T-helper 1 cell treated with Interleukin-12 subunit alpha and Interleukin-12 subunit beta and Interleukin-4 antibody, amounts not matched to agents 30 ng/mL and 1 ng/mL, for 36 hours (primary cell): ENCODE measurements at regions not wholly inside any gene's neighbourhood (a gene's known extent, or its start where the extent isn't known, plus 50 kb on each side); places are given as distances from the start of the nearest gene placed in this dataset.

Experiments
- intact Hi-C: fragments of 100-400 bp; cut with micrococcal nuclease; formaldehyde crosslinking; loops from one replicate; pipeline ENCODE4 v1.15.1; 2024

DNA sequence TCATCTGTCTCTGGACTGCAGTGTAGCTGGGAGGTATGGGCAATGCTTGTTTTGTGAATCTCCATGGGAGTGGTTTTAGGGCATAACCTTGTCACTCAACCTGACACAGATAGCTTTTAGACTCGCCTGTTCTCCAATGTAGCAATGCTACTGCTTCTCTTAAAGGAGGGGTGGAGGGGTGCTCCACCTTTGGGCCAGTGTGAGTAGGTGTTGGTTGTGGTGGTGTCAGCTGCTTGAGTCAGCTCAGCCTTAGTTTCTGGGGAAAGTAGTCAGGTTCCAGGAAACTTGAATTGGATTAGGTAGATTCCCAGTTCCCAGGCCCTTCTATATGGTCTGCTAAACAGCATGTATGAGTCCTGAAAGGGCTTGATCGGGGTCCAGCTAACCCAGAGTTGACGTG is 91.1 kb upstream of the PLPPR1 start:
- intact Hi-C loops: no loop called here

DNA sequence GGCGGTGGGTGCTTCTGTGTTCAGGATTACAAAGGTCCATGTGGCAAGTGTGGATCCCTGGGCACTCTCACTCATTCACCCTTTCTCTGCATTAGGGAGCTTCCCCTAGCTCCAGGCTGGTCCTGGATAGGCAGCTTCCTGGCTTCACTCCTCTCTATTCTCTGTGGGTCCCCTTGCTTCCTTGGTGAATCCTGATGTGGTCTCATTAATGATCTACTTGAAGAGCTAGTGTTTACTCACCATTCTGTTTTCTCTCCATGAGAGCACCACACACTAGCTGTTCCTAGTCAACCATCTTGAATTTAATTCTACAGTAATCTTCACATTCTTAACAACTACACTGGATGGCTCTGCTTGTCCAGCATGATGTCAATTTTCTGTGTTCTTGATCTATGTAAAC is 90.0 kb upstream of the PLPPR1 start:
- intact Hi-C loops: no loop called here

DNA sequence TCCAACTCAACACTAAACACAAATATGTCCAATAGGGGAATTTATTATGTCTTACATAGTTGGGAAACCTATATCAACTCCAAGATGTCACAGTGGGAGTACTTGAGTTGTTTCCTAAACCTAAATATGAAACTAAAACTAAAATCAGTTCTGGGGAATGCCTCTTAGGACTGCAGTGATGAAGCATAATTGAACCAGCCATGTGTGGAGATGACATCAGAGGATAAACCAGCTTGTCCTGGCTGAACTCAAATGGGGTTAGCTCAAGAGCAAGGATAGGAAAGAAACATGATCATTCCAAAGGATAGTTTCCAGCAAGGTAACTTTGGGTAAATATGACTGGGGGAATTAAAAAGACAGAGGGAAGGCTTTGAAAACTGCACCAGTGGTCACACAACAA is 88.9 kb upstream of the PLPPR1 start:
- intact Hi-C loops: no loop called here

DNA sequence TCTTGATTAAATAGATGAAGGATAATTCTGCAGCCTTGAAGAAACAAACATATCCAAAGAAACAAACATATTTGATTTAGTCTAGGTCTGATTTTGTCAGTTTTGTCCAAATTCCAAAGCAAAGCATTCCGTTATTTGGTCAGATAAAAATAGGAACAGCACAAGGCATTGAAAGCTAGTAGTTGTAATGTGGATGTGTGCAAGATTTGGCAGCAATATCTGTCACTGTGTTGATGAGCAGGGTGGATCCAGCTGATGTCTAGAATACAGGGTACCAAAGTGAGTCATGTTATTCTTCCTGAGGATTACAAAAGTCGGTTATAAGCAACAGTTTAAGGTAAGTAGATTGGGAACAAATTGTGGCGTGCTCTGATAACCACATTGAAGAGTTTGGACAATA is 69.3 kb upstream of the PLPPR1 start:
- intact Hi-C loops: loop anchor here (10.0 kb wide), 1 partner anchor 64 kb away; no protein-coding TSS in a partner anchor
